ENCODE measurements at regions not wholly inside any gene's neighbourhood (a gene's known extent, or its start where the extent isn't known, plus 50 kb on each side); places are given as distances from the start of the nearest gene placed in this dataset.

DNA sequence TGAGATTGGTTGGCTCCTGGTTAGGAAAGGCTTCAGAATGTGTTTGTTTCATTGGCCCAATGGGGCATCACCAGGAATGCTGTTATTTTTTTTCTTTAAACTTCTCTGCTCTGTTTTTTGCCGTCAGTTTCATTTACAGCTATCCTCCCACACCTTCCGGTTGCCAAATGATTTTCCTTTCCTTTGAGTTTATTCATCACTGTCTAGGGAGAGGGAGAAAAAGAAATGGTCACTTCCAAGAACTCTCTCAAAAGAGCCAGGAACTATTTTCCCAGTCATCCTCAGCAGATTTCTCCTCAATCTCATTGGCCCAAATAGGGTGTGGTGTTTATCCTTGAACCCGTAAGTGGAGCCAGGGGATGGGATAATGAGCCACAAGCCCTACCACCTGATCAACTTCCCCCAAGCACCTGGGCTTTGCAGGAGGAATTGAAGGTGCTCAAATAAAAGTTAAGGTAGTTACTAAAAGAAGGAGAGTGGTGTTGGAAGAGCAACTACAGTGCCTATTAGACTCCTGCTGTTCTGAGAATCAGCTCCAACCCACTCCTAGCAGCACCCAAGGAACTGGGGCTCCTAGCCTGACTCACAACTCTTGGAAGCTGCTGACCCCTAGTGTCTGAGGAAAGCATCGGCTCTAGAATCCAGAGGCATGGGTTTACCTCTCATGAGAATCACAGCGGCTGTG lies 183.8 kb upstream of the IL12A start:
- no peaks in the 10 kb centered on the region for H3K27me3 ChIP-seq
- no peak overlapping the region for H3K4me3 ChIP-seq
- peak; percentile 94 to 98 (median 97) for ATAC-seq
- H3K27ac ChIP-seq, result no peak overlapping the region
- 35% methylated on average over 5 of the region's 5 CpGs for WGBS (ENCODE audit: insufficient coverage, low coverage, low lambda C conversion rate, missing lambda C conversion rate)
- no peaks in the 10 kb centered on the region for H3K36me3 ChIP-seq
- H3K9me3 ChIP-seq, result no peaks in the 10 kb centered on the region
- TF ChIP-seq POLR2A (IDR thresholded peaks at IDR 0.05), result no peak
- TF ChIP-seq, protein P1, sequence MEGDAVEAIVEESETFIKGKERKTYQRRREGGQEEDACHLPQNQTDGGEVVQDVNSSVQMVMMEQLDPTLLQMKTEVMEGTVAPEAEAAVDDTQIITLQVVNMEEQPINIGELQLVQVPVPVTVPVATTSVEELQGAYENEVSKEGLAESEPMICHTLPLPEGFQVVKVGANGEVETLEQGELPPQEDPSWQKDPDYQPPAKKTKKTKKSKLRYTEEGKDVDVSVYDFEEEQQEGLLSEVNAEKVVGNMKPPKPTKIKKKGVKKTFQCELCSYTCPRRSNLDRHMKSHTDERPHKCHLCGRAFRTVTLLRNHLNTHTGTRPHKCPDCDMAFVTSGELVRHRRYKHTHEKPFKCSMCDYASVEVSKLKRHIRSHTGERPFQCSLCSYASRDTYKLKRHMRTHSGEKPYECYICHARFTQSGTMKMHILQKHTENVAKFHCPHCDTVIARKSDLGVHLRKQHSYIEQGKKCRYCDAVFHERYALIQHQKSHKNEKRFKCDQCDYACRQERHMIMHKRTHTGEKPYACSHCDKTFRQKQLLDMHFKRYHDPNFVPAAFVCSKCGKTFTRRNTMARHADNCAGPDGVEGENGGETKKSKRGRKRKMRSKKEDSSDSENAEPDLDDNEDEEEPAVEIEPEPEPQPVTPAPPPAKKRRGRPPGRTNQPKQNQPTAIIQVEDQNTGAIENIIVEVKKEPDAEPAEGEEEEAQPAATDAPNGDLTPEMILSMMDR (IDR thresholded peaks at IDR 0.05), result peak; percentile 75 to 87 (median 84)
- intact Hi-C loops (cut with DNase I), result loop anchor here (5.0 to 10.0 kb wide), 2 partner anchors 188 to 190 kb away; no protein-coding TSS in a partner anchor
- peak in 2 of 3 donors; percentile 27 to 70 for DNase-seq
- H3K4me1 ChIP-seq, result peaks cover 0 to 16% (median 5%) of the 10 kb centered on the region in 4 donors

DNA sequence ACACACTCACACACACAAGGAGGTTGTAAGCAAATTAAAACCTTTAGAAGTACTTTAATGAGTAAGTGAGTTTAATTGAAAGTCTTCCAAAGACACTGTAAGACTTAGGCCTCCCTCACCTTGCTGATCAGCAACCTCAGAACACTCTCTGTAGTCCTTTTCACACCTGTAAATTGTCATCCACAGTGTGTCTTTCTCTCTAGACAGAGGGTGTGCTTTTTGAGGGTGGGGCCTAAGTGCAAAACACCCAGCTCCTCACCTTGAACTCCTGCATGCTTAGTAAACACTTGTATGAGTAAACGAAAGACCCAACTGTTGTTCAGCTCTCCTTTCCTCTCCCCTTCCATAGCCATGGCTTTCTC lies 183.2 kb upstream of the IL12A start:
- WGBS (ENCODE audit: insufficient coverage, low coverage, low lambda C conversion rate, missing lambda C conversion rate), result 33% methylated on average over 1 of the region's 1 CpG
- no peak for DNase-seq

DNA sequence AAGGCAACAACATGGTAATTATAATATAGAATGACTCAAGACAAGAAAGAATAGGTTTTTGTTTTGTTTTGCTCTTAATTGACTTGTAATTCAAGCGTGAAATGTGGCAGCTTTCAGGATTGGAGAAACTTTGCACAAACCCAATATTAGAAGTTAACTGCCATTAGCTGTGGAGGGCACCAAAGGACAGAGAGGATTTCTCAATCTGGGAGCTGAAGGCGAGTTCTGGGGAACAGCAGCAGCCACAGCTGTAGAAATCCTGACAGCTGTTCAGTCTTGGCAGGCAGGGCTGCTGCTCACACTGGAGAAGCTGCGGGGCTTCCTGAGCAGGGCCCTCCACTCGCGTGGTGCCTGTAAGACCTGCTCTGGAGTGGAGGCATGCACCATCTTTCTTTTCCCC lies 182.2 kb upstream of the IL12A start:
- intact Hi-C loops (cut with DNase I), result loop anchor here in 1 of 2 donors (10.0 kb wide), 1 partner anchor 192 kb away; no protein-coding TSS in a partner anchor
- Histone ChIP-seq H3K4me1 (peaks cover 0 to 16% (median 5%) of the 10 kb centered on the region in 4 donors), H3K27me3 (no peaks in the 10 kb centered on the region), H3K27ac (no peak overlapping the region), H3K4me3 (no peak overlapping the region), H3K36me3 (no peaks in the 10 kb centered on the region), H3K9me3 (no peaks in the 10 kb centered on the region)
- TF ChIP-seq, protein P1 (IDR thresholded peaks at IDR 0.05), result no peak
- TF ChIP-seq POLR2A (IDR thresholded peaks at IDR 0.05), result no peak
- DNase-seq (no peak), ATAC-seq (peak; percentile 40 to 81 (median 58))
- WGBS (ENCODE audit: insufficient coverage, low coverage, low lambda C conversion rate, missing lambda C conversion rate), result 63% methylated on average over 3 of the region's 5 CpGs

More for the DNA sequence above, 183.2 kb upstream of the IL12A start:
- Histone ChIP-seq H3K4me1 (peaks cover 0 to 16% (median 5%) of the 10 kb centered on the region in 4 donors), H3K27me3 (no peaks in the 10 kb centered on the region), H3K9me3 (no peaks in the 10 kb centered on the region), H3K36me3 (no peaks in the 10 kb centered on the region), H3K4me3 (no peak overlapping the region), H3K27ac (no peak overlapping the region)
- peak in 1 of 4 donors; percentile 8 for ATAC-seq
- intact Hi-C loops (cut with DNase I), result loop anchor here in 1 of 2 donors (10.0 kb wide), 1 partner anchor 191 kb away; no protein-coding TSS in a partner anchor
- TF ChIP-seq, protein P1 (IDR thresholded peaks at IDR 0.05), result no peak
- no peak for TF ChIP-seq POLR2A (IDR thresholded peaks at IDR 0.05)

DNA sequence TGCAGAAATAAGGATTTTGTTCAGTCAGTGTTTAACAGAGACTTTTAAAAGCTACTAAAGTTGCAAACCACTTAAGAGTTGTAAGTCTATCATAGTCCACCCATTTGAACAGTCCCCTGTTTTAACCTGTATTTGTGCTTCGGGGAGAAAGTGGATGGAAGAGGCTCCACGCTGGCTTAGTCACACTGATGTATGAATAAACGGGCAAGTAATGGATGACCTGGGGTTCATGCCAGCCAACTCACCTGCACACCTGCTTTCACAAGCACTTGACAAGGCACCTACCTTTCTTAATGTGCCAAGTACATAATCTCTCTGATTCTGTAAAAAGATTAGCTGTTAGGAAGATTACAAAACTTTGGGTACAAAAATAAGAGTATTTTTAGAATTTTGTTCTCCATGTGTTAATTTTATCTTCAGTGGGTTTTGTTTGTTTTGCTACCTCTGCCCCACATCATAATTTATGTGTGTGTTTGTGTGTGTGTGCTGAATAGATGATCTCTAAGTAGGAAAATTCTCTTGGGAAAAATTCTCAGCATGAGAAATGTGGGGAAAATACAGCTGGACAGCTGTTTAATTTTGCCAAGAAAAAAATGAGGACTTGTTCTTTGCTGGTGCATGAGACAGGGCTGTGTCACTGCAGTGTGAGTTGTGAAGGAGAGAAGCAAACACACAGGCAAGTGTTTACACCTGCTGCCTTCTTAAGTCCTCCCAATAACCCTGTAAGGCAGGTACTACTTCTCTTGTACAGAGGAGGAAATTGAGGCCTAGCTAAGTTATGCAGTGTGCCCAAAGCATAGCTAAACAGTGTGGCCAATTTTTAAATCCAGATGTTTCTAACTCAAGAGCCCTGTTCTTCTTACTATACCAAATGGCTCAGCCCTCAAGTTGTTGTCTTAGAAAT lies 181.2 kb upstream of the IL12A start:
- no peak overlapping the region for H3K27ac ChIP-seq
- no peak overlapping the region for H3K4me3 ChIP-seq
- DNase-seq, result no peak
- peaks cover 0 to 16% (median 5%) of the 10 kb centered on the region in 4 donors for H3K4me1 ChIP-seq
- no peak for ATAC-seq
- no peaks in the 10 kb centered on the region for H3K36me3 ChIP-seq
- intact Hi-C loops (cut with DNase I), result loop anchor here in 1 of 2 donors (10.0 kb wide), 1 partner anchor 193 kb away; no protein-coding TSS in a partner anchor
- WGBS (ENCODE audit: insufficient coverage, low coverage, low lambda C conversion rate, missing lambda C conversion rate), result 61% methylated on average over 3 of the region's 3 CpGs
- no peaks in the 10 kb centered on the region for H3K9me3 ChIP-seq
- no peaks in the 10 kb centered on the region for H3K27me3 ChIP-seq
- TF ChIP-seq POLR2A (IDR thresholded peaks at IDR 0.05), result no peak
- TF ChIP-seq, protein P1 (IDR thresholded peaks at IDR 0.05), result no peak
